ENCODE measurements at regions not wholly inside any gene's neighbourhood (a gene's known extent, or its start where the extent isn't known, plus 50 kb on each side); places are given as distances from the start of the nearest gene placed in this dataset.
"Not testable (repeated sequence)": the region's sequence is repeated elsewhere in the genome, so short reads cannot be mapped to it uniquely, and the experiment has no call there.

DNA sequence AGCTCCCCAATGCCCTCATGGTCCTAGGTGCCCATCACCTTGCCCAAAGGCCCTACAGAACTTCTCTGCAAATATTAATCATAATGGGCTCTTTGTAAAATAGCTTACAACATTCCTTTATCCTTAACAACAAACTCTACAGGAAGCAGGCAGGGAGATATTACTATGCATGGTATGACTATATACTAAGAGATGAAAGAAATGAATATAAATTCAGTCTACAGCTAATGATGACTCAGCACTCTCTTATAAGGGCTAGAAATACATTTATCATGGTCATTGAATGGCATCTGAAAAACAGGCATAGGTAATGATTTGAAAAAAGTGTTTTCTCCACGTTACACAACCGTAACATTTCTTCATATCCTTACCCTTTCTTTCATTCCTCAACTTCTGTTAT lies 254.8 kb upstream of the DSEL start:
- Histone ChIP-seq H3K79me2 (ENCODE audit: low read depth) (no peaks in the 10 kb centered on the region), H3K9me2 (ENCODE audit: insufficient read depth) (no peaks in the 10 kb centered on the region), H3K27ac (no peak overlapping the region), H3F3A (ENCODE audit: insufficient read depth, low read depth) (no peaks in the 10 kb centered on the region), H3K27me3 (ENCODE audit: insufficient read depth, low read depth) (no peaks in the 10 kb centered on the region), H3K4me2 (no peak overlapping the region), H3K36me3 (ENCODE audit: low read depth) (no peaks in the 10 kb centered on the region), H3K9me3 (ENCODE audit: insufficient read depth, low read depth) (no peaks in the 10 kb centered on the region), H3K4me3 (no peak overlapping the region), H3K4me1 (replicated peaks; ENCODE audit: insufficient read depth) (no peaks in the 10 kb centered on the region), H4K20me1 (ENCODE audit: insufficient read depth) (no peaks in the 10 kb centered on the region), H2AFZ (no peak overlapping the region)
- no TSS peak for BruUV-seq (replicated peaks)
- POLR2A ChIA-PET (ENCODE audit: unreplicated experiment): no interaction called here
- CTCF ChIA-PET: no interaction called here
- intact Hi-C loops (cut with micrococcal nuclease; ENCODE audit: unreplicated experiment): no loop called here
- TF ChIP-seq EZH2 (IDR thresholded peaks at IDR 0.05; ENCODE audit: low read depth): no peak
- peak in 1 of 2 experiments; percentile 43 for DNase-seq

DNA sequence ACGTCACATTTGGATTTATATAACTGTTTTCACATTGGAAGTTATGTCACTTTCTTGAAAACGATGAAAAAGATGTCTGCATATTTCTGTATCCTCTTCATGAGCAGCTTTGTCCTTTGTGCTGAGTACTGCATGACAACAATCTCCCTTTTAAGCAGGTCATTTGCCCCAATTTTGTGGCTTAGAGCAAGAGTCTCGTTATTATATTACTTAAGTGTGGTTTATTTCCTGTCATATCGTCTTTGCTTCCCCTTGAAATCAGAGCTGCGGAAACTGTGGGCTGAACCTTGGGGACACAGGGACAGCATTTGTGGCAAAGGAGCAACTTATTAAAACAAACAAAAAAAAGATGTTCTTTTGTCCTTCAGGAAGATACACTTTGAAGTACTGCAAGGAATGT lies 254.0 kb upstream of the DSEL start:
- no TSS peak for BruUV-seq (replicated peaks)
- DNase-seq: no peak
- Histone ChIP-seq H3K9me3 (ENCODE audit: insufficient read depth, low read depth) (no peaks in the 10 kb centered on the region), H3K4me2 (no peak overlapping the region), H3F3A (ENCODE audit: insufficient read depth, low read depth) (no peaks in the 10 kb centered on the region), H3K4me1 (replicated peaks; ENCODE audit: insufficient read depth) (no peaks in the 10 kb centered on the region), H2AFZ (no peak overlapping the region), H3K36me3 (ENCODE audit: low read depth) (no peaks in the 10 kb centered on the region), H3K27ac (no peak overlapping the region), H3K9me2 (ENCODE audit: insufficient read depth) (no peaks in the 10 kb centered on the region), H3K27me3 (ENCODE audit: insufficient read depth, low read depth) (no peaks in the 10 kb centered on the region), H3K4me3 (no peak overlapping the region), H3K79me2 (ENCODE audit: low read depth) (no peaks in the 10 kb centered on the region), H4K20me1 (ENCODE audit: insufficient read depth) (no peaks in the 10 kb centered on the region)
- CTCF ChIA-PET: no interaction called here
- POLR2A ChIA-PET (ENCODE audit: unreplicated experiment): no interaction called here
- TF ChIP-seq, protein P1, sequence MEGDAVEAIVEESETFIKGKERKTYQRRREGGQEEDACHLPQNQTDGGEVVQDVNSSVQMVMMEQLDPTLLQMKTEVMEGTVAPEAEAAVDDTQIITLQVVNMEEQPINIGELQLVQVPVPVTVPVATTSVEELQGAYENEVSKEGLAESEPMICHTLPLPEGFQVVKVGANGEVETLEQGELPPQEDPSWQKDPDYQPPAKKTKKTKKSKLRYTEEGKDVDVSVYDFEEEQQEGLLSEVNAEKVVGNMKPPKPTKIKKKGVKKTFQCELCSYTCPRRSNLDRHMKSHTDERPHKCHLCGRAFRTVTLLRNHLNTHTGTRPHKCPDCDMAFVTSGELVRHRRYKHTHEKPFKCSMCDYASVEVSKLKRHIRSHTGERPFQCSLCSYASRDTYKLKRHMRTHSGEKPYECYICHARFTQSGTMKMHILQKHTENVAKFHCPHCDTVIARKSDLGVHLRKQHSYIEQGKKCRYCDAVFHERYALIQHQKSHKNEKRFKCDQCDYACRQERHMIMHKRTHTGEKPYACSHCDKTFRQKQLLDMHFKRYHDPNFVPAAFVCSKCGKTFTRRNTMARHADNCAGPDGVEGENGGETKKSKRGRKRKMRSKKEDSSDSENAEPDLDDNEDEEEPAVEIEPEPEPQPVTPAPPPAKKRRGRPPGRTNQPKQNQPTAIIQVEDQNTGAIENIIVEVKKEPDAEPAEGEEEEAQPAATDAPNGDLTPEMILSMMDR (conservative IDR thresholded peaks at IDR 0.05): no peak
- no peak for TF ChIP-seq EZH2 (IDR thresholded peaks at IDR 0.05; ENCODE audit: low read depth)
- intact Hi-C loops (cut with micrococcal nuclease; ENCODE audit: unreplicated experiment): no loop called here

DNA sequence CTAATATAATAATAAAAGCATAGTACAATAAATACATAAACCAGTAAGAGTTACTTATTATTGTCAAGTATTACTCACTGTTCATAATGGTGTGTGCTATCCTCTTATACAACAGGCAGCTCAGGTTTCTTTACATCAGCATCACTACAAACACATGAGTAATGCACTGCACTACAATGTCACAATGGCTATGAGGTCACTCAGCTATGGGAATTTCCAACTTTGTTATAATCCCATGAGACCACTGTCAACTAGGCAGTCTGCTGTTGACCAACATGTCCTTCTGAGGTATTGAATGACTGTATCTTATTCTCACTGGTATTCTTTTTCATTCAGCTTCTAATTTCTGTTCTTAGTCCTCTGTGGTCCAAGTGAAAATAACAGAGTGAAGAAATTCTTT lies 250.4 kb upstream of the DSEL start:
- no peak for TF ChIP-seq EZH2 (IDR thresholded peaks at IDR 0.05; ENCODE audit: low read depth)
- TF ChIP-seq, protein P1 (conservative IDR thresholded peaks at IDR 0.05): no peak
- DNase-seq: peak in 1 of 2 experiments; percentile 56

DNA sequence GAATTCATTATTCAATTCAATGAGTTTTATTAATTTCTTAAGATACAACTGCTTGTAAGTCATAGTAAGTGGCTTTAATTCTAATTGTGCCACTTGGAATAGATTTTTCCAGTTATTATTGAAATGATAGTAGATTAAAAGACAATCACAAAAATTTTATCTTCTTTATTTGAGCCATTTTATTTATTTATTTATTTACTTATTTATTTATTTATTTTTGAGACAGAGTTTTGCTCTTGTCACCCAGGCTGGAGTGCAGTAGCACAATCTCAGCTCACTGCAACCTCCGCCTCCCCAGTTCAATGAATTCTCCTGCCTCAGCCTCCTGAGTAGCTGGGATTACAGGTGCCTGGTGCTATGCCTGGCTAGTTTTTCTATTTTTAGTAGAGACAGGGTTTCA lies 235.7 kb upstream of the DSEL start:
- H3K27ac ChIP-seq; H4K20me1 ChIP-seq (ENCODE audit: insufficient read depth); H3K79me2 ChIP-seq (ENCODE audit: low read depth); H3F3A ChIP-seq (ENCODE audit: insufficient read depth, low read depth); H2AFZ ChIP-seq; CTCF ChIA-PET; POLR2A ChIA-PET (ENCODE audit: unreplicated experiment); H3K4me3 ChIP-seq; H3K4me1 ChIP-seq (replicated peaks; ENCODE audit: insufficient read depth); intact Hi-C loops (cut with micrococcal nuclease; ENCODE audit: unreplicated experiment); H3K9me3 ChIP-seq (ENCODE audit: insufficient read depth, low read depth); H3K9me2 ChIP-seq (ENCODE audit: insufficient read depth); BruUV-seq (replicated peaks); H3K36me3 ChIP-seq (ENCODE audit: low read depth); H3K27me3 ChIP-seq (ENCODE audit: insufficient read depth, low read depth); H3K4me2 ChIP-seq; DNase-seq: not testable (repeated sequence)

More for the DNA sequence above, 250.4 kb upstream of the DSEL start:
- Histone ChIP-seq H3K4me2 (no peak overlapping the region), H3K9me2 (ENCODE audit: insufficient read depth) (no peaks in the 10 kb centered on the region), H3F3A (ENCODE audit: insufficient read depth, low read depth) (no peaks in the 10 kb centered on the region), H3K9me3 (ENCODE audit: insufficient read depth, low read depth) (no peaks in the 10 kb centered on the region), H4K20me1 (ENCODE audit: insufficient read depth) (no peaks in the 10 kb centered on the region), H3K27ac (no peak overlapping the region), H3K79me2 (ENCODE audit: low read depth) (no peaks in the 10 kb centered on the region), H2AFZ (no peak overlapping the region), H3K4me3 (no peak overlapping the region), H3K36me3 (ENCODE audit: low read depth) (no peaks in the 10 kb centered on the region), H3K4me1 (replicated peaks; ENCODE audit: insufficient read depth) (no peaks in the 10 kb centered on the region), H3K27me3 (ENCODE audit: insufficient read depth, low read depth) (no peaks in the 10 kb centered on the region)
- no TSS peak for BruUV-seq (replicated peaks)
- ChIA-PET CTCF (no interaction called here), POLR2A (ENCODE audit: unreplicated experiment) (no interaction called here)
- intact Hi-C loops (cut with micrococcal nuclease; ENCODE audit: unreplicated experiment): no loop called here
